ENCODE measurements at regions not wholly inside any gene's neighbourhood (a gene's known extent, or its start where the extent isn't known, plus 50 kb on each side); places are given as distances from the start of the nearest gene placed in this dataset.

- no peaks in the 10 kb centered on the region for H3K9me3 ChIP-seq
- H3K4me3 ChIP-seq: no peak overlapping the region
- no peak for DNase-seq (ENCODE audit: low spot score)
- TF ChIP-seq POLR2AphosphoS5 (IDR thresholded peaks at IDR 0.05) (no peak), POLR2A (IDR thresholded peaks at IDR 0.05) (no peak), CTCF (IDR thresholded peaks at IDR 0.05) (no peak)
- H3K4me1 ChIP-seq (replicated peaks): no peaks in the 10 kb centered on the region
- no peaks in the 10 kb centered on the region for H3K27me3 ChIP-seq (replicated peaks; ENCODE audit: insufficient read depth)
- WGBS: 88% methylated on average over 1 of the region's 1 CpG
- H3K36me3 ChIP-seq: no peaks in the 10 kb centered on the region
- intact Hi-C loops (cut with DNase I): no loop called here
- H3K27ac ChIP-seq: no peak overlapping the region
Observed at GRCh38 chr2:142722086-142722485, 155.4 kb upstream of the KYNU start.

GRCh38 chr2:142721015-142721414 is 156.4 kb upstream of the KYNU start:
- Histone ChIP-seq H3K4me3 (no peak overlapping the region), H3K9me3 (no peaks in the 10 kb centered on the region), H3K4me1 (replicated peaks) (no peaks in the 10 kb centered on the region), H3K27ac (no peak overlapping the region), H3K27me3 (replicated peaks; ENCODE audit: insufficient read depth) (no peaks in the 10 kb centered on the region), H3K36me3 (no peaks in the 10 kb centered on the region)
- WGBS: 75% methylated on average over 2 of the region's 2 CpGs
- TF ChIP-seq POLR2A (IDR thresholded peaks at IDR 0.05) (no peak), POLR2AphosphoS5 (IDR thresholded peaks at IDR 0.05) (no peak), CTCF (IDR thresholded peaks at IDR 0.05) (no peak)
- intact Hi-C loops (cut with DNase I): no loop called here
- DNase-seq (ENCODE audit: low spot score): no peak

GRCh38 chr2:142718576-142719155 is 158.8 kb upstream of the KYNU start:
- DNase-seq (ENCODE audit: low spot score): no peak
- Histone ChIP-seq H3K4me1 (replicated peaks) (no peaks in the 10 kb centered on the region), H3K4me3 (no peak overlapping the region), H3K36me3 (no peaks in the 10 kb centered on the region), H3K27me3 (replicated peaks; ENCODE audit: insufficient read depth) (no peaks in the 10 kb centered on the region), H3K27ac (no peak overlapping the region), H3K9me3 (no peaks in the 10 kb centered on the region)
- TF ChIP-seq CTCF (IDR thresholded peaks at IDR 0.05) (no peak), POLR2AphosphoS5 (IDR thresholded peaks at IDR 0.05) (no peak), POLR2A (IDR thresholded peaks at IDR 0.05) (no peak)
- intact Hi-C loops (cut with DNase I): no loop called here
- WGBS: 70% methylated on average over 7 of the region's 7 CpGs

GRCh38 chr2:142716463-142717242 is 160.8 kb upstream of the KYNU start:
- no peaks in the 10 kb centered on the region for H3K27me3 ChIP-seq (replicated peaks; ENCODE audit: insufficient read depth)
- H3K27ac ChIP-seq: no peak overlapping the region
- intact Hi-C loops (cut with DNase I): no loop called here
- H3K36me3 ChIP-seq: no peaks in the 10 kb centered on the region
- 81% methylated on average over 6 of the region's 6 CpGs for WGBS
- TF ChIP-seq CTCF (IDR thresholded peaks at IDR 0.05) (no peak), POLR2A (IDR thresholded peaks at IDR 0.05) (no peak), POLR2AphosphoS5 (IDR thresholded peaks at IDR 0.05) (no peak)
- H3K9me3 ChIP-seq: no peaks in the 10 kb centered on the region
- DNase-seq (ENCODE audit: low spot score): no peak
- H3K4me3 ChIP-seq: no peak overlapping the region
- H3K4me1 ChIP-seq (replicated peaks): no peaks in the 10 kb centered on the region

- no peak overlapping the region for H3K27ac ChIP-seq
- intact Hi-C loops (cut with DNase I): no loop called here
- DNase-seq (ENCODE audit: low spot score): no peak
- 91% methylated on average over 2 of the region's 2 CpGs for WGBS
- no peaks in the 10 kb centered on the region for H3K27me3 ChIP-seq (replicated peaks; ENCODE audit: insufficient read depth)
- H3K9me3 ChIP-seq: no peaks in the 10 kb centered on the region
- H3K4me3 ChIP-seq: no peak overlapping the region
- TF ChIP-seq POLR2AphosphoS5 (IDR thresholded peaks at IDR 0.05): no peak
- no peak for TF ChIP-seq CTCF (IDR thresholded peaks at IDR 0.05)
- TF ChIP-seq POLR2A (IDR thresholded peaks at IDR 0.05): no peak
- H3K4me1 ChIP-seq (replicated peaks): no peaks in the 10 kb centered on the region
- H3K36me3 ChIP-seq: no peaks in the 10 kb centered on the region
Observed at GRCh38 chr2:142714600-142714999, 162.9 kb upstream of the KYNU start.
